ENCODE measurements at regions not wholly inside any gene's neighbourhood (a gene's known extent, or its start where the extent isn't known, plus 50 kb on each side); places are given as distances from the start of the nearest gene placed in this dataset.

DNA sequence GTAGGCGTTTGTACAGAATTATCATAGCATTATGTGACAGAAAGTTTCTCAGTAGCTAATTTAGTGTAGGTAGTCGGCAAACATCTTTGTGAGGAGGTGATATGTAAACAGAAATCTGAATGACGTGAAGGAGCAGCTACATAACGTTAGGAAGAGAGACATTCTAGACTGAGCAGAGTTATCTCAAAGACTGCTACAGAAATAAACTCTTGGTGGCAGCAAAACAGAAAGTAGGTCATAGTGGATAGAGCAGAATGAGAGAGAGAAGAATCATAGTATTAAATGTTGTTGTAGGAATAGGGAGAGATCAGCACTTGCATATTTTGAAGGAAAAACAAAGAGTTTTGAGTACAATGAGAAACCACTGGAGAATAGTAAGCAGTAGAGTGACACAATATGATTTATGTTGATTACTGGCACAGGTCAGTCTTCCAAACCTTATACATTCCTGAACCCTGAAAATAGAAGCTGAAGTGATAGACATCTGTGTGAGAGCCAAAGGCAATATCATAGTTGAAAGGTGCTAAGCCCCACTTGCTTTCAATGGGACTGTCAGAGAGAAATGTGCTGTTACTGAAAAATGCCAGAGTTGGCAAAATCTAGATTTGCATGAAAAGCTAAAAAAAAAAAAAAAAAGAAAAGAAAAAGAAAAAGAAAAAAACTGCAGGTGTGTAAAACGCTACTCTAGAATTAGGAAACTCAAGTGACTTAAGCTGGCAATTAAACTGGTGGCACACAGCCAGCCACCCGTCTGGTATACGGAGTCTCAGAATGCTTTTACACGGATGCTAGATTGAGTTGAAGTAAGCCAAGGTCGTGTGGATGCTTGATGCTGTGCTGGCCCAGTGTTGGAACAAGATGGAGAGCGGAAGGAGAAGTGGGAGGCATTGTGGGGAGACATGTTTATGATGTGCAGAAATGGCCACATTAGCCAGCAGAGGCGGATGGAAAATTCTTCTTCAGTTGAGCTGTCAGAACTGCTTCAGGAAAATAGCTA lies 750.2 kb upstream of the HS3ST1 start:
- H3K36me3 Mint-ChIP-seq (ENCODE audit: low read depth) = no peaks in the 10 kb centered on the region
- no peaks in the 10 kb centered on the region for H3K9me3 Mint-ChIP-seq
- H3K4me1 Mint-ChIP-seq (ENCODE audit: low read depth) = no peaks in the 10 kb centered on the region
- intact Hi-C loops (cut with micrococcal nuclease) = no loop called here
- H3K27me3 Mint-ChIP-seq = no peaks in the 10 kb centered on the region
- no peak overlapping the region for H3K27ac Mint-ChIP-seq
- no peak overlapping the region for H3K4me3 Mint-ChIP-seq

DNA sequence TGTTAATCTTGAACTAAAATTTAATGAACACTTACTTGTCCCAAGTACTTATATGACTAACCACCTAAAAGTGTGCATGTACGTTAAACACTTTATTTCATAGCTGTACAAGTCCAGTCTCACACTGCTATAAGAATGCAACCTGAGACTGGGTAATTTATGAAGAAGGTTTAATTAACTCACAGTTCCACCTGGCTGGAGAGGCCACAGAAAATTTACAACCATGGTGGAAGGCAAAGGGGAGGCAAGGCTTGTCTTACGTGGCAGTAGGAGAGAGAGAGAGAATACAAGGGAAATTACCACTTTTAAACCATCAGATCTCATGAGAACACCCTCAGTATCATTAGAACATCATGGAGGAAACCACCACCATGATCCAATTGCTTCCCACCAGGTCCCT lies 748.7 kb upstream of the HS3ST1 start:
- H3K4me1 Mint-ChIP-seq (ENCODE audit: low read depth) = no peaks in the 10 kb centered on the region
- no peak overlapping the region for H3K27ac Mint-ChIP-seq
- no peaks in the 10 kb centered on the region for H3K36me3 Mint-ChIP-seq (ENCODE audit: low read depth)
- H3K4me3 Mint-ChIP-seq = no peak overlapping the region
- no peaks in the 10 kb centered on the region for H3K27me3 Mint-ChIP-seq
- no peaks in the 10 kb centered on the region for H3K9me3 Mint-ChIP-seq
- intact Hi-C loops (cut with micrococcal nuclease) = no loop called here

DNA sequence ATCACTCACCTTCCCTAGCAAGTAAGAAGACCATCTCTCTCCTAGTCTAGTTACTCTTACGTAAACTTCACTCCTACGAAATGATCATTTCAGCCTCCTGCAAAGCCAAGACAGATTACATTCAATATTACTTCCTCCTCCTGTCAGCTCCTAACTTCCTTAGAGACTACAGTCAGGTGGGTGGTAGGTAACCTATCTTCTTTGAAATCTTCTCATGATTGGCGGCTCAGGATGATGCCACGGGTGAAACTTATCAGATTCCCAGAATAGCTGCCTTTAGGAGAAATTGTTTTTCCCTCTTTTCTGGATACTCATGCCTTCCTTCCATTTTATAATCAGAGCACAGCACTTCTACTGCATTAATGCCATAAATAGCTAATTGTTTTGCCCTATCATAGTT lies 744.8 kb upstream of the HS3ST1 start:
- peaks cover 2% of the 10 kb centered on the region for H3K27me3 Mint-ChIP-seq
- no peaks in the 10 kb centered on the region for H3K9me3 Mint-ChIP-seq

DNA sequence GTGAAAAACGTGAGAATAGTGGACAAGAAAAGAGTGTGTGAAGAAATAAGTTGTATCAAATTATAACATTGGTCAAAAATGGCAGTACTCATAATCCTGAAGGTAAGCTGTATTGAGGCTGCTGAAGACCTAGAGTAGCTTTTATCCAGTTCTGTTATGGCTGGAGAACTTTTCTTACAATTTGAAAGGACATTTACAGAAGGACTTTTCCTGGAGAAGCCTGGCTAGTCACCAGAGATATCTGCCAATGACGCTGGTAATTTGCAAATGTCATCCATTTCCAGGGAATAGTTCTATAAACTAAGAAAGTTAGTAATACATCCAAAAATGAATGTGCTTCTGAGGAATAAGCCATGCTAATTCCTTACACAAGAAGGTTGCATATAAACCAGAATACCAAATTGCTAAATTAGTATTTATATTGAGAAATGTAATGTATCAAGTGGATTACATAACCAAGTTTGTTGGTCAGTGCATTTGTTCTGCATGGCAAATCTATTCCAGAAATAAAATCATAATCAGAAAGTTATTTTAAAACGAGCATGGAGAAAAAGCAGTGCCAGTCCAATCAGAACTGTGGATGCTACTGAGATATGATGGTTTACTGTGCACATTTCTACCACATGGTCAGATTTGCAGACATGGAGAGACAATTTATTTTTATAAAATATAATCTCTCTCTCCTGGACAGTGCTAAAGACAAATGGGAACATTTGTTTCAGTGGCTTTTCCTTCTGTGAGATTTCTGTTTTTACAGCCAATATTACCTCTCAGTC lies 743.7 kb upstream of the HS3ST1 start:
- intact Hi-C loops (cut with micrococcal nuclease) = no loop called here
- H3K9me3 Mint-ChIP-seq = no peaks in the 10 kb centered on the region
- no peaks in the 10 kb centered on the region for H3K4me1 Mint-ChIP-seq (ENCODE audit: low read depth)
- no peak overlapping the region for H3K27ac Mint-ChIP-seq
- H3K36me3 Mint-ChIP-seq (ENCODE audit: low read depth) = no peaks in the 10 kb centered on the region
- H3K27me3 Mint-ChIP-seq = peaks cover 2% of the 10 kb centered on the region
- H3K4me3 Mint-ChIP-seq = no peak overlapping the region

More for the DNA sequence above, 744.8 kb upstream of the HS3ST1 start:
- intact Hi-C loops (cut with micrococcal nuclease) = no loop called here
- Mint-ChIP-seq H3K4me1 (ENCODE audit: low read depth) (no peaks in the 10 kb centered on the region), H3K4me3 (no peak overlapping the region), H3K27ac (no peak overlapping the region), H3K36me3 (ENCODE audit: low read depth) (no peaks in the 10 kb centered on the region)

DNA sequence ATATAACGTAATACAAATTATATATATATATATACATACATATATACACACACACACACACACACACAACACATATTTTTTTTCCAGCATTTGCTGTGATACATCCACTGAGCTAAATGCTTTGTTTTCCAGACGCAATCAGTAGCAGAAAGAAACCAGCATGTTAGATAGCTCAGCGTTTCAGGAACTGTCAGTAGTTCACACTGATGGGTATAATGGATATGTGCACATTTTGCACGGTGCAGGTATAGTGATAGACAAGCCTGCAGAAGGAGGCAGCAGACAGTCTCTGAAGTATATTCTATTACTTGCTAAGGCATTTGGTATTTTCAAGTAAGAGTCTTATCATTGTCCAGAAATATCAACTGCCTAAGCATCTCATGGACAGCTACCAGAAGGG lies 741.6 kb upstream of the HS3ST1 start:
- Mint-ChIP-seq H3K27me3 (peaks cover 2% of the 10 kb centered on the region), H3K27ac (no peak overlapping the region), H3K9me3 (no peaks in the 10 kb centered on the region), H3K4me3 (no peak overlapping the region), H3K4me1 (ENCODE audit: low read depth) (peaks cover 7% of the 10 kb centered on the region), H3K36me3 (ENCODE audit: low read depth) (no peaks in the 10 kb centered on the region)
- intact Hi-C loops (cut with micrococcal nuclease) = no loop called here

DNA sequence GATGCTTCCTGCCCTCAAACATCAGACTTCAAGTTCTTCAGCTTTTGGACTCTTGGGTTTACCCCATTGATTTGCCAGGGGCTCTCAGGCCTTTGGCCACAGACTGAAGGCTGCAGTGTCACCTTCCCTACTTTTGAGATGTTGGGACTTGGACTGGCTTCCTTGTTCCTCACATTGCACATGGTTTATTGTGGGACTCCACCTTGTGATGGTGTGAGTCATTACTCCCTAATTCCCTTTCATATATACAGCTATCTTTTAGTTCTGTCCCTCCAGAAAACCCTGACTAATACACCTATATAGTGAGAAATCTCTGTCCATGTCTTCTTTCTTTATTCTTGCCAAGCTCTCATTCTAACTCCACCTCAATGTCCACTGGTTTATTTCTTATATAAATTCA lies 736.9 kb upstream of the HS3ST1 start:
- H3K27ac Mint-ChIP-seq = no peak overlapping the region
- H3K36me3 Mint-ChIP-seq (ENCODE audit: low read depth) = no peaks in the 10 kb centered on the region
- no peak overlapping the region for H3K4me3 Mint-ChIP-seq
- H3K27me3 Mint-ChIP-seq = no peaks in the 10 kb centered on the region
- H3K9me3 Mint-ChIP-seq = peaks cover 8% of the 10 kb centered on the region
- H3K4me1 Mint-ChIP-seq (ENCODE audit: low read depth) = peaks cover 23% of the 10 kb centered on the region
- intact Hi-C loops (cut with micrococcal nuclease) = loop anchor here (1.0 kb wide), 1 partner anchor 123 kb away; no protein-coding TSS in a partner anchor

DNA sequence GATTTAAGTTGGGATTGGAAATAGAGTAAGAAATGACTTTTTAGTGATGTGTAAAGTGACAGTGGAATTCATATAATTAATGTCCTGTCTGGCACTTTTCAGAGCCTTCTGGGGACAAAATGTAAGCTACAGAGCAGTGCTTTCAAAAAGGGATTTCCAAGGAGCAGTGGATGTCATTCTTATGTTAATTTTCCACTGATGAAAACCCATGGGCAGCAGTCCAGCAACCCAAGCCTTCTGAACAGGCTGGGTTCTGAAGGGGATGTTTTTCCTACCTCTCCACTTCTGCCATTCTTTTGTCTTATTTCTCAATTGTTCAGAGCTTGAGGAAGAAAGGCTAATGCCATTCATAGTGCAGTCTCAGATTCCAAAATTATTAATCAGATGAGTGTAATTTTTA lies 717.6 kb upstream of the HS3ST1 start:
- no peak overlapping the region for H3K27ac Mint-ChIP-seq
- intact Hi-C loops (cut with micrococcal nuclease) = loop anchor here (10.0 kb wide), 1 partner anchor 62 kb away; no protein-coding TSS in a partner anchor

DNA sequence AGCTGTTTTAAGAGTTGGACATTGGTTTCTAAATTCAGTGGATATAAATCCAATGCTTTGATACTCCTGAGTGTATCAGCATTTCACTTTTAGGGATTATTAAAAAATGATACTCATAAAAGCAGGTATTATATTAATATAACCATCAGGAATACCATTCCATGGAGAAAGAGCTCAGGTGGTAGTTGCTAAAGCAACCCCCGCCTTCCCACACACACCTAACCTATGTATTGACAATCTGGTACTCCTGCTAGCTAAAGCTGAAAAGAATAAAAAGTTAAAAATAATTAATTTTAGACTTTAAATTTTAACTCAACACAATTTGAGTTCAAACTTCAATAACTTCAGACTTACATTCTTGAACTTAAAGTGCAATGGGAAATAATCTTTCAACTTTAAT lies 717.1 kb upstream of the HS3ST1 start:
- Mint-ChIP-seq H3K4me3 (no peak overlapping the region), H3K27ac (no peak overlapping the region)

More for the DNA sequence above, 717.6 kb upstream of the HS3ST1 start:
- no peaks in the 10 kb centered on the region for H3K27me3 Mint-ChIP-seq
- H3K36me3 Mint-ChIP-seq (ENCODE audit: low read depth) = no peaks in the 10 kb centered on the region
- H3K4me1 Mint-ChIP-seq (ENCODE audit: low read depth) = no peaks in the 10 kb centered on the region
- no peak overlapping the region for H3K4me3 Mint-ChIP-seq
- peaks cover 14% of the 10 kb centered on the region for H3K9me3 Mint-ChIP-seq

DNA sequence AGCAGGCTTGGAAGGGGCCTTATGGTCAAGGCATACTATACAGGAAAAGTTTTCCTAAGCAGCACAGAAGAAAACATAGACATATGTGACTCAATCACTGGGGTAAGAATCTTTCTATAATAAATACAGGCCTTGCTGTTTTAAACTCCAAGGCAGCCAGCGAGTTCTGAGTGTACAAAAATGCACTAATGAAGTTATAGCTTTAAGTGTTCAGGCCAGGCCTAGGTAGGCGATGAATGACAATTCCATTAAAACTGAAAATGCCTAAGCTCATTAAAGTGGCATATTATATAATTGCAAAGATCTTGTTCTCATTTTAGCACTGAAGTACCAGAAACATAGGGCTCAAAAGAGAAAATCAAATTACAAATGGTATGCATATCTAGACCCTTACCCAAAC lies 716.4 kb upstream of the HS3ST1 start:
- no peak overlapping the region for H3K27ac Mint-ChIP-seq
- intact Hi-C loops (cut with micrococcal nuclease) = loop anchor here (10.0 kb wide), 1 partner anchor 60 kb away; no protein-coding TSS in a partner anchor
- H3K9me3 Mint-ChIP-seq = peaks cover 14% of the 10 kb centered on the region
- no peaks in the 10 kb centered on the region for H3K27me3 Mint-ChIP-seq
- H3K36me3 Mint-ChIP-seq (ENCODE audit: low read depth) = no peaks in the 10 kb centered on the region
- H3K4me3 Mint-ChIP-seq = no peak overlapping the region
- H3K4me1 Mint-ChIP-seq (ENCODE audit: low read depth) = no peaks in the 10 kb centered on the region

More for the DNA sequence above, 717.1 kb upstream of the HS3ST1 start:
- intact Hi-C loops (cut with micrococcal nuclease) = loop anchor here (10.0 kb wide), 1 partner anchor 61 kb away; no protein-coding TSS in a partner anchor
- Mint-ChIP-seq H3K9me3 (peaks cover 14% of the 10 kb centered on the region), H3K36me3 (ENCODE audit: low read depth) (no peaks in the 10 kb centered on the region), H3K27me3 (no peaks in the 10 kb centered on the region), H3K4me1 (ENCODE audit: low read depth) (no peaks in the 10 kb centered on the region)

DNA sequence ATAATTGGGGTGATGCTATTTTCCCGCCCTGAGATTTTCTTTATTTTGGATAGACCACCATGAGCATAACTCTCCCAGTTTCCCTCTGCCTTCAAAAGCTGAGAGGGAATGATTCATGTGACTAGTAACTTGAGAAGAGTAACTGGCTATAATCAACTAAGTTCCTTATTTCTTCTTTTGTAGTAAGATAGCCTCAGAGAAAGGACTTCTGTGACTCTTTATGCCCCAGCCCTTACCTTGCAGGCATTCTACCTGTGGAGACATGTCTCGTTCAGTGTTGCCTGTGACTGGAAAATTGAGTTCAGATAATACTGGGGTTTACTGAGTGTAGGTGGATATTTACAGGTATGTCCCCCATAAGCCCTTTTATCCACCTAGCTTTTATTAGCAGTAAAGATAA lies 715.4 kb upstream of the HS3ST1 start:
- Mint-ChIP-seq H3K27me3 (no peaks in the 10 kb centered on the region), H3K4me1 (ENCODE audit: low read depth) (peaks cover under 1% of the 10 kb centered on the region), H3K36me3 (ENCODE audit: low read depth) (no peaks in the 10 kb centered on the region), H3K4me3 (no peak overlapping the region), H3K27ac (no peak overlapping the region), H3K9me3 (peaks cover 14% of the 10 kb centered on the region)
- intact Hi-C loops (cut with micrococcal nuclease) = loop anchor here (10.0 kb wide), 1 partner anchor 59 kb away; no protein-coding TSS in a partner anchor

DNA sequence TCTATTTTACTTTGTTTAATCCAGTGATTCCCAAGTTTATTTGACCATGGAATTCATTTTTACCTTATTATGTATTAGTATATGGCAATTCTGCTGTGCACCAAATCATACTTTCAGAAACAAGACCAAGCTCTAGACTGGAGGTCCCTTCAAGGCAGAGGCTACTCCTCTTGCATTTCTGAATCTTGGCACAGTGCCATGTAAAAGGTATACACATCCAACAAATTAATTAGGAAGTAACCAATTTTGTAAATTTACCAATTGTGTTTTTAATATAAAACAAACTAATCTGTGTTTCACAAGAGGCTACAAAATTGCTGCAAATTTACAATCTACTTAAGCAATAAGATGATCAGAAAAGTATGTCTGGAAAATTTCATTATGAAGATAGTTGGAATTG lies 712.2 kb upstream of the HS3ST1 start:
- H3K4me1 Mint-ChIP-seq (ENCODE audit: low read depth) = peaks cover 15% of the 10 kb centered on the region
- no peaks in the 10 kb centered on the region for H3K36me3 Mint-ChIP-seq (ENCODE audit: low read depth)
- no peak overlapping the region for H3K27ac Mint-ChIP-seq
- no peaks in the 10 kb centered on the region for H3K27me3 Mint-ChIP-seq
- H3K9me3 Mint-ChIP-seq = no peaks in the 10 kb centered on the region
- intact Hi-C loops (cut with micrococcal nuclease) = loop anchor here (10.0 kb wide), 1 partner anchor 56 kb away; no protein-coding TSS in a partner anchor
- no peak overlapping the region for H3K4me3 Mint-ChIP-seq

DNA sequence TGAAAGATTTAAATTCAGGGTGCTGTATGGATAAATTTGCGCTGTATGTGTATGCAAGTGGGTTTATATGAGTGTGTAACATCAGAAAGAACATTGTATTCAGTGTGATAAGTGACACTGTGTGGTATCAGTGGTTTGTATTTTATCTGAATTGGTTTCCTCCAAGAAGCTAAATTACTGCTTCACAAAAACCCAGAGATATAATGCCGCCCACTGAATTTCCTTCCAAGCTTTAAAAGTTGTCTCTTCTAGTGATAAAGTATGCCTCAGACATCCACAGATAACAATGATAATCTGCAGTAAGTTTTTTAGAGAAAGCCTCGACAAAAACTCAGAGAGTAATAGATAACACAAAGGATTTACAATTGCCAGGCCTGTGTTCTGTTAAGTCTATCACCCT lies 710.6 kb upstream of the HS3ST1 start:
- intact Hi-C loops (cut with micrococcal nuclease) = no loop called here
- Mint-ChIP-seq H3K27me3 (no peaks in the 10 kb centered on the region), H3K36me3 (ENCODE audit: low read depth) (no peaks in the 10 kb centered on the region), H3K27ac (no peak overlapping the region), H3K4me1 (ENCODE audit: low read depth) (peaks cover 15% of the 10 kb centered on the region), H3K4me3 (no peak overlapping the region), H3K9me3 (no peaks in the 10 kb centered on the region)

DNA sequence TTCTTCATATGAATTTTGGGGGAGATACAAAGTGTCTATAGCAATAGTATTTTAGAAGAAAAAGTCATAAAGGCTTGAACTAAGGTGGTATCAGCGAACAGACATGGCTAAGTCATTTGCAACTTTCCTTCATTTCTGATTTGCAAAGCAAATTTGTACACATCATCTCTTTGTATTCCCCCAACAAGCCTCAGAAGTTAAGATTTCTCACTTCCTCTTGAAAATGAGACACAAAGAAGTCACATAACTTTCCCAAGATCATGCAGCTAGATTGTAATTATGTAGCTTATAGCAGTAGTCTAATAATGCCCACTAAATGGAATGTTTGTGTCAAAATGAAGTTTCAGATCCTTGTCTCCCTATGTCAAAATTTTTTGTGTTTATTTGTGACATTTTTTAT lies 709.8 kb upstream of the HS3ST1 start:
- Mint-ChIP-seq H3K27ac (no peak overlapping the region), H3K9me3 (peaks cover 4% of the 10 kb centered on the region), H3K4me1 (ENCODE audit: low read depth) (peaks cover 15% of the 10 kb centered on the region), H3K4me3 (no peak overlapping the region), H3K27me3 (no peaks in the 10 kb centered on the region), H3K36me3 (ENCODE audit: low read depth) (peaks cover 3% of the 10 kb centered on the region)
- intact Hi-C loops (cut with micrococcal nuclease) = no loop called here

DNA sequence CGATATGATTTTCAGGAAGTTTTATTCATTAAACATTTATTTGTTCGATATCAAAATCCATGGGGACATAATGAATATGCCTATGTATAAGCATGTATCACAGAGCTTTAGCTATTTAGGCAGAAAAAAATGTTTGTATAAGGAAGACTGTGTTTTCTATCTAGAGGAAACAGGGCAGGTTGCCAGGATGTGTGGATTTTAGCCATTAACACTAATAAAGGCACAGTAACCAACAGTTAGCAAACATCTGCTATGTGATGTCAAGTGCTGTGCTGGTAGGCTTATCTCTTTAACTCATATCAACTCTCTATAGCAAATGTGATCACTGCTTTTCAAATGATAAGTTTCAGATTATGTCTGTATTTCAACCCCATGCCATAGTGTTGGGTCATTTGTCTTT lies 708.9 kb upstream of the HS3ST1 start:
- Mint-ChIP-seq H3K4me1 (ENCODE audit: low read depth) (peaks cover 15% of the 10 kb centered on the region), H3K27me3 (no peaks in the 10 kb centered on the region), H3K36me3 (ENCODE audit: low read depth) (peaks cover 6% of the 10 kb centered on the region), H3K4me3 (no peak overlapping the region), H3K27ac (no peak overlapping the region), H3K9me3 (peaks cover 13% of the 10 kb centered on the region)
- intact Hi-C loops (cut with micrococcal nuclease) = no loop called here
